GM19035 (cell line): ENCODE measurements at regions not wholly inside any gene's neighbourhood (a gene's known extent, or its start where the extent isn't known, plus 50 kb on each side); places are given as distances from the start of the nearest gene placed in this dataset.
"Not testable (repeated sequence)": the region's sequence is repeated elsewhere in the genome, so short reads cannot be mapped to it uniquely, and the experiment has no call there.

Experiments
- ATAC-seq: cut with Tn5 transposase; IDR thresholded peaks from one replicate; pipeline ENCODE4 v1.9.1; 2021; ENCODE audit not compliant: unreplicated experiment

GRCh38 chr2:131639001-131639620 lies 111.4 kb downstream of the CCDC74A start:
- not testable (repeated sequence) for ATAC-seq

DNA sequence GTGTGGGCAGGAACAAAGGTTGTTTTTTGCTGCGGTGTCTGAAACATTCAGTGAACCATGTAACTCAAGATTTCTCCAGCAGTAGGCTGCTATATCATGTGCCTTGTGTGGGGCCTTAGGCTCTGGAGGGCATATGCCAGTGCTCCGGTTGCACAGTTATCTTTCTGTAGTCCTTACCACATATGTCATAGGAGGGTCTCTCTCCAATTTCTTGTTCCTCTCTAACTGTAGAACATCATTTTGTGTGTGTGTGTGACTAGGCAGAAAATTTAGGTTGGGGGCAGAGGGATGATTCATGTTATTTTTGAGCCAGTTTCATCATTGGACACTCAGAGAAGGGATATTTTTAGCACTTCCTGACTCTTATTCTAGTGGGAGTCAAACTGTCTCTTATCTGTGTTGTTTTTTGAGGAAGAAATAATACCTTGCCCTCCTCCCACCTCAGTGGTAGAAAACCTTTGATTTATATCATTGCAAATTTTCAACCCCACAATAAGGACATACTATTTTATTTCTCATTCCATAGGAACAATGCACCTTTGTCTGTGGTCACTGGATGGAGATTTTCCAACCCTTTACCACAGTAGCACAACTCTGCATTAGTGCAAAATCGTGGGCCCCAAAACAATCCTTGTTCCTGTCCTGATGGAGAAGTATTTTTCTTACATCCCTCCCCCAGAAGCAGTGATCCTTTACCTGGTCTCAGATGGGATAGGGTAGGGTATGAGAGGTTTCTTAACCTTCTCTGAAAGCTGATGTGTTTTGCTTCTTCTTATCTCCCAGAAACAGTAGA lies 113.9 kb downstream of the CCDC74A start:
- ATAC-seq: no peak

GRCh38 chr2:131643180-131643579 lies 115.5 kb downstream of the CCDC74A start:
- not testable (repeated sequence) for ATAC-seq

DNA sequence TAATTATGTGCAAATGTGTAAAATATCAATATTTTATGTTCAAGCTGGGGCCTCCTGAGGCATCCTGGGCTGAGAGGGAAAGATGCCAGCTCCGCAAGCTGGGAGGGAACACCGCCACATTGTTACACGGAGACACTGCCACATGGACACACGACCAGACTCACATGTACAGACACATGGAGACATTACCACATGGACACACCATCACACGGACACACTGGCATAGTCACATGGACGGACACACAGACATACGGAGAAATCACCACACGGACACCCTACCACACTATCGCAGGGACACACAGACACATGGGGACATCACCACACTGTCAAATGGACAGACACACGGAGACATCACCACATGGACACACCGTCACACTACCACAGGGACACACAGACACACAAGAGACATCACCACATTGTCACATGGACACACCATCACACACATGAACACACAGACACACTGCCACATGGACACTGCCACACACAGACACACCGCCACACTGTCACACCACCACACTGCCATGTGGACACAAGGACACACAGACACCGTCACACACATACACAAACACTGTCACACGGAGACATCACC lies 117.6 kb downstream of the CCDC74A start:
- no peak for ATAC-seq

DNA sequence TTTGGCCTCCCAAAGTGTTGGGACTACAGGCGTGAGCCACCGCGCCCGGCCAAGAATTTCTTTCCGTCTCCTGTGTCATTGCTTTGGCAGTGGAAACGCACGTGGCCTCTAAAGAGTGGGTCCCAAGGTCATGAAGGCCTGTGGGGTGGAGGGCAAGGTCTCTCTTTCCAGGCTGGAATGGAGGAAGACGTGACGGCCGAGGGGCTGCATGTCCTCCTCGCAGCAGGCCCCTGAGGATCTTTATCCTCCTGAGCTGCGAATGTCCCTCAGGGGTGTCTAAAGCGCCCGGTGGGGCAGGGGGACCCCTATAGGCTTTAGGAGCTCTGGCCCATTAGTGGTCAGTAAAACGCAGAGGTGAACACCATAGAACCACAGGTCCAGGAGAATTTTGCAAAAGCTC lies 118.5 kb downstream of the CCDC74A start:
- not testable (repeated sequence) for ATAC-seq

DNA sequence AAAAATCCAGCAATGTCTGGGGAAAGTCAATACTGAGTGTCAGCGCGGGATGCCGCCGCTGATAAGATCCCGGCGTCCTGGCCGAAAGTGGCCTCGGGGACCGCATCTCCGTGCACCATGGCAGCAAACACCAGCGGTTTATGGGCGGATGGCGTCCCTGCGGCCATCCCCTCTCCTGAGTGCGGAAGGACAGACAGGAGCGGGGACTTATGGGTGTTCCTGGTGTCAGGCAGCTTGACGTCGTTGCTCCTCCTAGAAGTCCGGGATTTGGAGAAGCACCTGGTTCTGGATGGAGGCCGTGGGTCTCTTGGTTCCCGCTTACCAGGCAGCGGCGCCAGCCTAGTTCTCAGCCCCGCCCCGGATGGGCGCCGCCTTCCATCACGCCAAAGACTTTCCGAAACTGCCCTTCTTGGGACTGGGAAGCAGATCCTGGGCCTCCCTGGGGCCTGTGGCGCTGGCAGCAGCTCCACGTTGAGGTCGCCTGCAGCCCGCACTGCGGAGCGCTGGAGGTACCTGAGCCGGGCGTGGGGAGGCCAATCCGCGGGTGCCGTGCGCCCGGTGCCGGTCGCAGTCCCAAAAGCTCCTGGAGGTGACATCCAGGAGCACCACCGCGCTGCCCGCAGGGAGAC lies 119.1 kb downstream of the CCDC74A start:
- ATAC-seq: no peak

GRCh38 chr2:131648565-131648964 lies 120.9 kb downstream of the CCDC74A start:
- ATAC-seq: not testable (repeated sequence)

DNA sequence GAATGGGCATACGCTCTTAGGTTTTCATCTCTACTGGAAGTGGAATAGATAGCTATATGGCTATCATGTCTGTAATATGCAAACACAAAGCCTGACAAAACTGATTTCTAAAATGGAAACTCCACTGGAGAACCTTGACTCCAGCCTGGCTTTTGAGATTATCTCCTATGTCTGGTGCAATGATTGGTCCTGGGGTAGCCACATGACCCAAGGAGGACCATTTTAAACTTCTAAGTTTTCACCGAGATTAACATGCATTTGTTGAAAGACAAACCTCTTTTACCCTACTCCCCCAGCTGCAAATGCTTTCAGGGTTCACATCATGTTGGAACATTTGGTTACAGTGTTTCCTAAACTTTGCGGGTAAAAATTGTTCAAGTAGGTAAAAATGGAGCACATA lies 124.6 kb downstream of the CCDC74A start:
- ATAC-seq: not testable (repeated sequence)

DNA sequence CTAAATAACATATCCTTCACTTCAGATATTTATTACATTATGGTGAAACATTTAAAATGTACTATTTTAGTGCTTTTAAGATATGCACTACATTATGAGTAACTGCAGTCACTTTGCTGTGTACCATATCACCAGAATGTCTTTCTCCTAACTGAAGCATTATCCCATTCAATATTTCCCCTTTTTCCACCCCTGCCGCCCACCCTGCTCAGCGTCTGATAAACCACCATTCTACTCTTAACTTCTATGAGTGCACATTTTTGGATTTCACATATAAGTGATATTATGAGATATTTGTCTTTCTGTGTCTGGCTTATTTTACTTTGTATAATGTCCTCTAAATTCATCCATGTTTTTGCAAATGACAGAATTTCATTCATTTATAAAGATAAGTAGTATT lies 126.4 kb downstream of the CCDC74A start:
- ATAC-seq: not testable (repeated sequence)

DNA sequence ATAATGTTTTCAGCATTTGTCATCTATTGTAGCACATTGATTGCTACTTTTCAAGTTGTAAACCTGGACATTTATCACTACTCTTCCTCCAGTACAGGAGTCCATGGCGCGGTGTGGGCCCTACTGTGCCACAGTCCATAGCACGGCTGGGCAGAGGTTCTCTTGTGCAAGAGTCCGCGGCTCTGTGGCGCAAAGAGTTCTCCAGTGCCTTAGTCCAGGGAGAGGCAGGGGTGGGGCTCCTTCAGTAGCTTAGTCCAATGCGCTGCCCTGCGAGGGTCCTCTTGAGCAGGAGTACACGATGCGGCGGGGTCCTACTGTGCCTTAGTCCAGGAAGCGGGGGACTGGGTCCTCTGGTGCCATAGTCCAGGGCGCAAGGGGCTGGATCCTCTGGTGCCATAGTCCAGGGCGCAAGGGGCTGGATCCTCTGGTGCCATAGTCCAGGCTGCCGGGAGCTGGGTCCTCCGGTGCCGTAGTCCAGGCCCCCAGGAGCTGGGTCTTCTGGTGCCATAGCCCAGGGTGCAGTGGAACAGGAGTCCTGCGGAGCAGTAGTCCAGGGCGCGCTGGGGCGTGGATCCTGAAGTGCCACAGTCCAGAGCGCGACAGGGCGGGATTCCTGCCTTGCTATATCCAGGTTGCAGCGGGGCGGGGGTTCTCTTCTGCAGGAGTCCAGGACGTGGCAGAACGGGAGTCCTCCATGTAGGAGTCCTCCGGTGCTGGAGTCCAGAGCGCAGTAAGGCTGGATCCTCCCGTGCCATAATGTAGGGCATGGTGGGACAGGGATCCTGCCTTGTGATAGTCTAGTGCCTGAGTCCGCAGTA lies 129.3 kb downstream of the CCDC74A start:
- no peak for ATAC-seq

DNA sequence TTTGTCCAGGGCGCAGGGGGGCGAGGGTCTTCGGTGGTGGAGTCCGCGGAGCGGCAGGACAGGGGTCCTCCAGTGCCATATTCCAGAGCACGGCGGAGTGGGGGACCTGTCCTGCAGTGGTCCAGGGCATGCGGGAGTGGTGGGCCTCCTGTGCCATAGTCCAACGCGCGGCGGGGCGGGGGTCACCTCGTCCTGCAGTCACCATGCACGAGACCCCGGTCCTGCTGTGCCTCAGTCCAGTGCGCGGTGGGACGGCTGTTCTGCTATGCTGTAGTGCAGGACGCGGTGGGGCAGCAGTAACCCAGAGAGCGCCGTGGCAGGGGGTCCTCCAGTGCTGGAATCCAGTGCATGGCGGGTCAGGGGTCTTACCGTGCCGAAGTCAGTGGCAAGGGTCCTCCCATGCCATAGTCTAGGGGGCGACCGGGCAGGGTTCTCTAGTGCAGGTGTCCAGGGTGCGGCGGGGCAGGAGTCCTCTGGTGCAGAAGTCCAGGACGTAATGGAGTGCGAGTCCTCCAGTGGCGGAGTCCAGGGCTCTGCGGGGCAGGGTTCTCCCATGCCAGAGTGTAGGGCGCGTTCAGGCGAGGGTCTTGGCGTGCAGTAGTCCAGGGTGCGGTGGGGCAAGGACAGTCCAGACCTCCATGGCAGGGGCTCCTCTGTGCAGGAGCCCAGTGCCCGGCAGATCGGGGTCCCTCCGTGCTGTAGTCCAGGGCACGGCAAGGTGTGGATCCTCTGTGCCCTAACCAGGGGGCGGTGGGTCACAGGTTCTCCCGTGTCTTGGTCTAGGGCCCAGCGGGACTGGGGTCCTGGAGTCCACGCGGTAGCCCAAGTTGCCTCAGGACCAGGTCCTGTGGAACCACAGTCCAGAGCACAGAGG lies 130.4 kb downstream of the CCDC74A start:
- ATAC-seq: no peak

- ATAC-seq: no peak
These were observed 131.1 kb downstream of the CCDC74A start for GRCh38 chr2:131658769-131659131.

DNA sequence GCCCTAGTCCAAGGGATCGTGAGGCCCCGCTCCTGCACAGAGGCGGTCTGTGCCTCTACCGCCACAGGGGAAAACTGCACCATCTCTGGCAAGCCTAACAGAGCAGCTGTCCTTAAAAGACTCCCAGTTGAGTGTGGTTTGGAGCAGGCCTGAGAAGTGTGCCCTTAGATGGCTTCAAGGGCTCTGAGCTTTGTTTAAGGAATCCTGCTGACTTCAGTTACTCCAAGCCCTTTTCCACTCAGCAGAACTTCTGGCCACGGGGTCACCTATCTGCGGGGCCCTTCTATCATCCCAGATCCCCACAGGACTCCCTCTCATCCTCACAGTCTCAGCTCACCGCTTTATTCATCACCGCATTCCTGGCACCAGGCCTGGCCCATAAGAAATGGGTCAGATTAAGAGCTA lies 131.5 kb downstream of the CCDC74A start:
- no peak for ATAC-seq

DNA sequence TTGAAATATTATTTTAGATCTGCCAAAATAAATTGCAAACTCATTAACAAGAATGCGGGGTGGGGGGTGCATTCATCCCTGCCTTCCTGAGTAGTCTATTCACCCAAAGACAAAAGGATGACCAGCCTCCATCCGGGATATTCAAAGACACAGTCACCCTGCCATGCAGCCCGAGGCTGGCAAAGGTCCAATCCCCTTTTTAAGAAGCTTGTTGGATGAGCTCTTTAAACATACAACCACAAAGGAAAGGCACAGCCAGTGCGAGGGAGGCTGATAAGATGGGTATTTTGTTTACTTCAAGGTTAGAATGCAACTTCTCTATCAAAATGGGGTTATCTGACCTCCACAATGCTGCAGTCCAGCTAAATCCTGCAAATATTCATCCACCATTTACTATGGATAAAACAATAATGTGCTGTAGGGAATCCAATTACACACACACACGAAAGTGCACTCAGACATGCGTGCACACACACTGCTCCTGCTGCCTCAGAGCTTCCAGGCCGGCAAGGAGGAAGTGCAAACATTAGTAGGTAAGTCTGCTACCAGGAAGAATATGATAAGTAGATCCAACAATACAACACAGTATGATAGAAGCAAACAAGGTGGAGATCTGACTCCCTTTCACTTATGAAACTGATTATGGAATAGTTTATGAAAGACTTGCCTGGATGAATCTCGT lies 133.6 kb downstream of the CCDC74A start:
- ATAC-seq: not testable (repeated sequence)

DNA sequence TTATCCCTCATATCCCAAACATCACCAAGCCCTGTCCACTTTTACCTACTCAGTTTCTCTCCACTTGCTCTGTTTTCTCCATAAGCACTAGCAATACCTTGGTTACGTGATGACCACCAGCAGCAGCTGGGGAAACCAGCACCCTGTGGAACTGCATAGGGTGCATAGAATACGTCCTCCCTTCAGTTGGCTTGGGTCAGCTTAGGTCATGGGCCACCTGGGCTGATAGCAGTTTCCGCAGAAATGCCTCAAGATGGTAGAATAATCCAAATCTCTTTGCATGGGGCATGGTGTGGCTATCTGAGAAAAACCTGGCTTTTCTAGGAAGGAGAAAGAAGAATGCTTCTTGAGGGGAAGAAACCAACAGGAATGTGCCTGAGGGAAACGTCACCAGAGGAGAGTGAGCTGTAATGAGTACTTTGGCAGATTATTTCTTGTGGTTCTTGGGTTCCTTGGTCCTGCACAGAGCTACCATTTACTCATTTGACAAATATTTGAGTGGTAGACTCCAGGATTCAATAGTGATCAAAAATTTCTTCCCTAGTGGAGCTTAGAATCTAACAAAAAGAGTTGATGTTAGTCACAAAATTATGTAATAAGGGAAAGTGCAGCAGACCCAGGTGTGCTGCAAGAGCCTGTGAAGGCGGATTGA lies 134.3 kb downstream of the CCDC74A start:
- ATAC-seq: not testable (repeated sequence)

GRCh38 chr2:131663501-131663900 lies 135.8 kb downstream of the CCDC74A start:
- ATAC-seq: not testable (repeated sequence)

GRCh38 chr2:131665716-131666115 lies 138.0 kb downstream of the CCDC74A start:
- not testable (repeated sequence) for ATAC-seq

- ATAC-seq: not testable (repeated sequence)
These were observed 141.3 kb downstream of the CCDC74A start for GRCh38 chr2:131668794-131669540.
